ENCODE measurements at regions not wholly inside any gene's neighbourhood (a gene's known extent, or its start where the extent isn't known, plus 50 kb on each side); places are given as distances from the start of the nearest gene placed in this dataset.

DNA sequence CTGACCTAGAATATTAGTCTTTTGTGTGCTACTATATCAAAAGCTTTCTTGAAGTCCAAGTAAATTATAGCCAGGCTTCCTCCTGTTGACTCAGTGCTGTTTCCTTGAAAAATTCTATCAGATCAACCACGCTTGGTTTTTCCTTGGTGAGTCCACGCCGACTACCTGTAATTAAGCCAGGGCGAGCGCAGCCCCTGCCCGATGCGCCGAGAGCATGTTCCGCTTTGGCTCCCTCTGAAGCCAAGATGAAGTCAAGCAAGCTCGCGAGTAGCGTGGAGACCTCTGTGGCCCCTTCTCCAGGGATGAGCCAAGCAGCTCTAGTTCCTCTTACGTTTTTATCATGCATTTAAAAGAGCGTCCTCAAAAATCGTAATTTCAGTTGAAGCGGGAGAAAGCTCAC lies 641.2 kb downstream of the CDH26 start:
- no peak for ATAC-seq
- no peak for DNase-seq (ENCODE audit: low read depth in 1 of 2, low spot score in 1 of 2)
- Histone ChIP-seq H3K4me1 (no peaks in the 10 kb centered on the region), H3K4me2 (no peak overlapping the region), H3K27ac (no peak overlapping the region), H3K9me3 (no peaks in the 10 kb centered on the region; the same call in 2 of the 3 replicates), H3K4me3 (no peak overlapping the region)
- ChIA-PET POLR2A (no interaction called here), CTCF (interaction anchor here (0.7 to 1.2 kb wide), 2 partner anchors 12 to 94 kb away, joined by 3 read pairs; no protein-coding TSS in a partner anchor)
- WGBS (ENCODE audit: missing lambda C conversion rate) = 31% methylated on average over 16 of the region's 16 CpGs
- TF ChIP-seq EHF (CRISPR knock-in tag; IDR thresholded peaks at IDR 0.05) = no peak
- TF ChIP-seq RFX5 (IDR thresholded peaks at IDR 0.05) = no peak
- no peak for TF ChIP-seq ZNF302 (CRISPR knock-in tag; IDR thresholded peaks at IDR 0.05)
- TF ChIP-seq JUNB (IDR thresholded peaks at IDR 0.05) = no peak
- TF ChIP-seq FOSL2 (IDR thresholded peaks at IDR 0.05) = no peak
- TF ChIP-seq FOSL2 (CRISPR knock-in tag; IDR thresholded peaks at IDR 0.05) = no peak
- TF ChIP-seq NR3C1 (IDR thresholded peaks at IDR 0.05) = no peak
- TF ChIP-seq CEBPB (IDR thresholded peaks at IDR 0.05) = no peak
- TF ChIP-seq, protein P1, sequence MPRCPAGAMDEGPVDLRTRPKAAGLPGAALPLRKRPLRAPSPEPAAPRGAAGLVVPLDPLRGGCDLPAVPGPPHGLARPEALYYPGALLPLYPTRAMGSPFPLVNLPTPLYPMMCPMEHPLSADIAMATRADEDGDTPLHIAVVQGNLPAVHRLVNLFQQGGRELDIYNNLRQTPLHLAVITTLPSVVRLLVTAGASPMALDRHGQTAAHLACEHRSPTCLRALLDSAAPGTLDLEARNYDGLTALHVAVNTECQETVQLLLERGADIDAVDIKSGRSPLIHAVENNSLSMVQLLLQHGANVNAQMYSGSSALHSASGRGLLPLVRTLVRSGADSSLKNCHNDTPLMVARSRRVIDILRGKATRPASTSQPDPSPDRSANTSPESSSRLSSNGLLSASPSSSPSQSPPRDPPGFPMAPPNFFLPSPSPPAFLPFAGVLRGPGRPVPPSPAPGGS (IDR thresholded peaks at IDR 0.05) = no peak
- TF ChIP-seq SMC3 (IDR thresholded peaks at IDR 0.05) = no peak
- FAIRE-seq = no peak

DNA sequence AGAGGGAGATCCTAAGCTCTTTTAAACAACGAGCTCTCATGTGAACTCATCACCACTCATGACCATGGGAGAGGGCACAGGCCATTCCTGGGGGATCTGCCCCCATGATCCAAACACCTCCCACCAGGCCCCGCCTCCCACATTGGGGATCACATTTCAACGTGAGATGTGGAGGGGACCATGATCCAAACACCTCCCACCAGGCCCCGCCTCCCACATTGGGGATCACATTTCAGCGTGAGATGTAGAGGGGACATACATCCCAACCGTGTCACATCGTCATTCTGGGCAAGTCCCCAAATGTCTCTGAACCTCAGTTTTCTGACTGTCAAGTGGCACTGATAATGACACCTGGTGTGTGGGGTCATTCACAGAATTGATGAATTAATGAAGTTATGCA lies 641.8 kb downstream of the CDH26 start:
- DNase-seq (ENCODE audit: low read depth in 1 of 2, low spot score in 1 of 2) = no peak
- Histone ChIP-seq H3K4me3 (no peak overlapping the region), H3K27ac (no peak overlapping the region), H3K4me2 (no peak overlapping the region), H3K4me1 (no peaks in the 10 kb centered on the region), H3K9me3 (no peaks in the 10 kb centered on the region; the same call in 2 of the 3 replicates)
- POLR2A ChIA-PET = no interaction called here
- no peak for FAIRE-seq
- ATAC-seq = no peak
- TF ChIP-seq, protein P2, sequence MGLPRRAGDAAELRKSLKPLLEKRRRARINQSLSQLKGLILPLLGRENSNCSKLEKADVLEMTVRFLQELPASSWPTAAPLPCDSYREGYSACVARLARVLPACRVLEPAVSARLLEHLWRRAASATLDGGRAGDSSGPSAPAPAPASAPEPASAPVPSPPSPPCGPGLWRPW (IDR thresholded peaks at IDR 0.05) = no peak
- TF ChIP-seq, protein P1 (IDR thresholded peaks at IDR 0.05) = no peak
- no peak for TF ChIP-seq RAD21 (conservative IDR thresholded peaks at IDR 0.05 in 1 of 2, IDR thresholded peaks at IDR 0.05 in 1 of 2)
- 8% methylated on average over 7 of the region's 7 CpGs for WGBS (ENCODE audit: missing lambda C conversion rate)
- CTCF ChIA-PET = interaction anchor here (0.7 kb wide), 1 partner anchor 11 kb away, joined by 3 read pairs; no protein-coding TSS in a partner anchor

DNA sequence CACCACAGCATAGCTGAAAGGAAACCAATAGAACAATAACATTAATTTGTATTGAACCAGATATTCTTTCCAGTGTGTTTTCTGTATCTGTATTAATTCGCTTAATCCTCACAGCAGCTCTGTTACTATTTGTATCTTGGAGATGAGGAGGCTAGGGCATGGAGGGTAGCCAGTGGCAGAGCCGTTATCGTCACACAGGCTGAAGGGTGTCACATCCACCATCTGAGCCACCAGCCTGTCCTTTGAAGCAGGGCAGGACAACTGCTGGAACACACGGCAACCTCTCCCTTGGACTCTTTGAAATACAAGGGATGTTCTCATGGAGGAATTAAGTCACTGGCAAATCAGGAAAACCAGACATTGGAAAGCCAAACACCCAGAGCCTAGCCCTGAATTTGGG lies 628.0 kb upstream of the CDH4 start:
- POLR2A ChIA-PET = no interaction called here
- WGBS (ENCODE audit: missing lambda C conversion rate) = 9% methylated on average over 4 of the region's 4 CpGs
- Histone ChIP-seq H3K4me3 (no peak overlapping the region), H3K9me3 (no peaks in the 10 kb centered on the region), H3K4me2 (no peak overlapping the region), H3K4me1 (no peaks in the 10 kb centered on the region), H3K27ac (no peak overlapping the region)
- ATAC-seq (no peak), FAIRE-seq (no peak), DNase-seq (ENCODE audit: low read depth in 1 of 2, low spot score in 1 of 2) (no peak)
- CTCF ChIA-PET = no interaction called here
- TF ChIP-seq, protein P3, sequence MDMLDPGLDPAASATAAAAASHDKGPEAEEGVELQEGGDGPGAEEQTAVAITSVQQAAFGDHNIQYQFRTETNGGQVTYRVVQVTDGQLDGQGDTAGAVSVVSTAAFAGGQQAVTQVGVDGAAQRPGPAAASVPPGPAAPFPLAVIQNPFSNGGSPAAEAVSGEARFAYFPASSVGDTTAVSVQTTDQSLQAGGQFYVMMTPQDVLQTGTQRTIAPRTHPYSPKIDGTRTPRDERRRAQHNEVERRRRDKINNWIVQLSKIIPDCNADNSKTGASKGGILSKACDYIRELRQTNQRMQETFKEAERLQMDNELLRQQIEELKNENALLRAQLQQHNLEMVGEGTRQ (IDR thresholded peaks at IDR 0.05) = no peak
- no peak for TF ChIP-seq TP53 (CRISPR knock-in tag; IDR thresholded peaks at IDR 0.05)
- TF ChIP-seq, protein P4, sequence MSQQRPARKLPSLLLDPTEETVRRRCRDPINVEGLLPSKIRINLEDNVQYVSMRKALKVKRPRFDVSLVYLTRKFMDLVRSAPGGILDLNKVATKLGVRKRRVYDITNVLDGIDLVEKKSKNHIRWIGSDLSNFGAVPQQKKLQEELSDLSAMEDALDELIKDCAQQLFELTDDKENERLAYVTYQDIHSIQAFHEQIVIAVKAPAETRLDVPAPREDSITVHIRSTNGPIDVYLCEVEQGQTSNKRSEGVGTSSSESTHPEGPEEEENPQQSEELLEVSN (IDR thresholded peaks at IDR 0.05; ENCODE audit: borderline replicate concordance, low read depth) = no peak
- TF ChIP-seq, protein P5, sequence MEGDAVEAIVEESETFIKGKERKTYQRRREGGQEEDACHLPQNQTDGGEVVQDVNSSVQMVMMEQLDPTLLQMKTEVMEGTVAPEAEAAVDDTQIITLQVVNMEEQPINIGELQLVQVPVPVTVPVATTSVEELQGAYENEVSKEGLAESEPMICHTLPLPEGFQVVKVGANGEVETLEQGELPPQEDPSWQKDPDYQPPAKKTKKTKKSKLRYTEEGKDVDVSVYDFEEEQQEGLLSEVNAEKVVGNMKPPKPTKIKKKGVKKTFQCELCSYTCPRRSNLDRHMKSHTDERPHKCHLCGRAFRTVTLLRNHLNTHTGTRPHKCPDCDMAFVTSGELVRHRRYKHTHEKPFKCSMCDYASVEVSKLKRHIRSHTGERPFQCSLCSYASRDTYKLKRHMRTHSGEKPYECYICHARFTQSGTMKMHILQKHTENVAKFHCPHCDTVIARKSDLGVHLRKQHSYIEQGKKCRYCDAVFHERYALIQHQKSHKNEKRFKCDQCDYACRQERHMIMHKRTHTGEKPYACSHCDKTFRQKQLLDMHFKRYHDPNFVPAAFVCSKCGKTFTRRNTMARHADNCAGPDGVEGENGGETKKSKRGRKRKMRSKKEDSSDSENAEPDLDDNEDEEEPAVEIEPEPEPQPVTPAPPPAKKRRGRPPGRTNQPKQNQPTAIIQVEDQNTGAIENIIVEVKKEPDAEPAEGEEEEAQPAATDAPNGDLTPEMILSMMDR (IDR thresholded peaks at IDR 0.05) = no peak
